Gastrocnemius medialis (tissue), 4 donors: ENCODE measurements at regions not wholly inside any gene's neighbourhood (a gene's known extent, or its start where the extent isn't known, plus 50 kb on each side); places are given as distances from the start of the nearest gene placed in this dataset.

Experiments
- POLR2A ChIP-seq, 2 donors: fragments of 450-650 bp; IDR thresholded peaks; one replicate each; pipeline ENCODE4 v1.6.1; 2017; ENCODE audit warnings: antibody characterized with exemption in 2 of 2, mild to moderate bottlenecking in 2 of 2, moderate library complexity in 2 of 2
- TF ChIP-seq, protein P1 (sequence below), 5 experiments: fragments of 450-650 bp in 3 of 5; fragments of 200-600 bp in 2 of 5; sonication (generic) in 2 of 5; IDR thresholded peaks in 4 of 5; conservative IDR thresholded peaks in 1 of 5; 1 replicate in 4 of 5; 2 replicates in 1 of 5; pipeline ENCODE4 v1.5.1; 2016 to 2019; ENCODE audit warnings: antibody characterized with exemption in 5 of 5, mild to moderate bottlenecking in 3 of 5, moderate library complexity in 3 of 5

- TF ChIP-seq, protein P1, sequence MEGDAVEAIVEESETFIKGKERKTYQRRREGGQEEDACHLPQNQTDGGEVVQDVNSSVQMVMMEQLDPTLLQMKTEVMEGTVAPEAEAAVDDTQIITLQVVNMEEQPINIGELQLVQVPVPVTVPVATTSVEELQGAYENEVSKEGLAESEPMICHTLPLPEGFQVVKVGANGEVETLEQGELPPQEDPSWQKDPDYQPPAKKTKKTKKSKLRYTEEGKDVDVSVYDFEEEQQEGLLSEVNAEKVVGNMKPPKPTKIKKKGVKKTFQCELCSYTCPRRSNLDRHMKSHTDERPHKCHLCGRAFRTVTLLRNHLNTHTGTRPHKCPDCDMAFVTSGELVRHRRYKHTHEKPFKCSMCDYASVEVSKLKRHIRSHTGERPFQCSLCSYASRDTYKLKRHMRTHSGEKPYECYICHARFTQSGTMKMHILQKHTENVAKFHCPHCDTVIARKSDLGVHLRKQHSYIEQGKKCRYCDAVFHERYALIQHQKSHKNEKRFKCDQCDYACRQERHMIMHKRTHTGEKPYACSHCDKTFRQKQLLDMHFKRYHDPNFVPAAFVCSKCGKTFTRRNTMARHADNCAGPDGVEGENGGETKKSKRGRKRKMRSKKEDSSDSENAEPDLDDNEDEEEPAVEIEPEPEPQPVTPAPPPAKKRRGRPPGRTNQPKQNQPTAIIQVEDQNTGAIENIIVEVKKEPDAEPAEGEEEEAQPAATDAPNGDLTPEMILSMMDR (IDR thresholded peaks at IDR 0.05 in 4 of 5, conservative IDR thresholded peaks at IDR 0.05 in 1 of 5) = no peak
- no peak for TF ChIP-seq POLR2A (IDR thresholded peaks at IDR 0.05)
Measured at GRCh38 chr18:34431042-34431441, 206.3 kb upstream of the NOL4 start.
